A673 (cell line): ENCODE measurements at regions not wholly inside any gene's neighbourhood (a gene's known extent, or its start where the extent isn't known, plus 50 kb on each side); places are given as distances from the start of the nearest gene placed in this dataset.

Experiments used
- CTCF ChIP-seq: fragments of 300-800, 200-600 bp; sonication (generic); conservative IDR thresholded peaks from 2 replicates; pipeline ENCODE4 v1.5.1; 2017; ENCODE audit warnings: low read depth, mild to moderate bottlenecking, antibody characterized with exemption, low read length, moderate library complexity, mixed read lengths
- EZH2 ChIP-seq: fragments of 200-600 bp; sonication (generic); IDR thresholded peaks from 2 replicates; pipeline ENCODE4 v1.6.1; 2017; ENCODE audit warnings: borderline replicate concordance, low read depth, mild to moderate bottlenecking, mixed read lengths, antibody characterized with exemption, low read length; ENCODE audit not compliant: poor library complexity, severe bottlenecking

GRCh38 chr3:152198665-152199064 is 70.1 kb upstream of the MBNL1 start:
- no peak for TF ChIP-seq CTCF
- no peak for TF ChIP-seq EZH2
